ENCODE measurements at regions not wholly inside any gene's neighbourhood (a gene's known extent, or its start where the extent isn't known, plus 50 kb on each side); places are given as distances from the start of the nearest gene placed in this dataset.

- no peak for TF ChIP-seq IRF3 (IDR thresholded peaks at IDR 0.05; ENCODE audit: low read depth, low read length)
- no peak for TF ChIP-seq TCF12 (IDR thresholded peaks at IDR 0.05)
Measured at GRCh38 chr6:63058601-63059000, 152.7 kb upstream of the FKBP1C start (continued).

- ChIA-PET POLR2A (no interaction called here), CTCF (interaction anchor here (2.4 kb wide), 1 partner anchor 208 kb away, joined by 11 read pairs; no protein-coding TSS in a partner anchor)
- Histone ChIP-seq H4K20me1 (ENCODE audit: insufficient read depth) (no peaks in the 10 kb centered on the region), H3K79me2 (ENCODE audit: insufficient read depth) (no peaks in the 10 kb centered on the region), H3K27ac (ENCODE audit: low read depth in 2 of 2, low read length in 1 of 2) (no peak overlapping the region), H3K36me3 (replicated peaks in 1 of 2; ENCODE audit: control insufficient read depth in 1 of 2, insufficient read depth in 2 of 2, low read length in 1 of 2) (no peaks in the 10 kb centered on the region), H3K9ac (no peak overlapping the region), H3K4me3 (ENCODE audit: low read depth in 2 of 2, low read length in 1 of 2) (no peak overlapping the region), H3K9me3 (no peaks in the 10 kb centered on the region), H3K9me2 (no peaks in the 10 kb centered on the region), H3K27me3 (ENCODE audit: insufficient read depth) (no peaks in the 10 kb centered on the region), H3K4me2 (no peak overlapping the region), H3K4me1 (ENCODE audit: control insufficient read depth in 1 of 2, insufficient read depth in 2 of 2, low read depth in 1 of 2, low read length in 1 of 2) (no peaks in the 10 kb centered on the region), H2AFZ (ENCODE audit: low read depth) (no peak overlapping the region), H3F3A (replicated peaks; ENCODE audit: insufficient read depth) (no peaks in the 10 kb centered on the region)
- DNase-seq: no peak
- TF ChIP-seq EZH2phosphoT487 (IDR thresholded peaks at IDR 0.05; ENCODE audit: borderline replicate concordance, low read depth) (no peak), USF2 (IDR thresholded peaks at IDR 0.05; ENCODE audit: borderline replicate concordance, low read depth, low read length) (no peak), RXRA (IDR thresholded peaks at IDR 0.05; ENCODE audit: borderline replicate concordance, low read depth) (no peak), TEAD4 (IDR thresholded peaks at IDR 0.05; ENCODE audit: borderline replicate concordance, insufficient read depth) (no peak), REST (IDR thresholded peaks at IDR 0.05; ENCODE audit: low read depth, low read length) (no peak), YY1 (IDR thresholded peaks at IDR 0.05; ENCODE audit: low read depth) (no peak), FOXM1 (IDR thresholded peaks at IDR 0.05; ENCODE audit: low read depth) (no peak), GABPA (IDR thresholded peaks at IDR 0.05; ENCODE audit: low read depth) (no peak), PBX3 (IDR thresholded peaks at IDR 0.05) (no peak), EP300 (IDR thresholded peaks at IDR 0.05; ENCODE audit: borderline replicate concordance in 1 of 2, low read depth in 1 of 2, low read length in 1 of 2) (no peak), RFX5 (IDR thresholded peaks at IDR 0.05; ENCODE audit: low read length) (no peak), MAX (IDR thresholded peaks at IDR 0.05; ENCODE audit: low read depth) (no peak), TAF1 (IDR thresholded peaks at IDR 0.05; ENCODE audit: borderline replicate concordance, low read depth, low read length) (no peak), RAD21 (IDR thresholded peaks at IDR 0.05; ENCODE audit: low read length) (no peak), CTCF (IDR thresholded peaks at IDR 0.05) (no peak)
- 3% methylated on average over 3 of the region's 3 CpGs for WGBS (ENCODE audit: low lambda C conversion rate)
Measured at GRCh38 chr6:63063631-63064271, 147.5 kb upstream of the FKBP1C start.

All from SK-N-SH (cell line).